T-helper 2 cell (primary cell): ENCODE measurements at regions not wholly inside any gene's neighbourhood (a gene's known extent, or its start where the extent isn't known, plus 50 kb on each side); places are given as distances from the start of the nearest gene placed in this dataset.

Experiments
- DNase-seq, 5 experiments: peaks; one replicate each; pipeline versions ENCODE4 v3.0.0 to v3.0.0-alpha.2; 2012 to 2022

DNA sequence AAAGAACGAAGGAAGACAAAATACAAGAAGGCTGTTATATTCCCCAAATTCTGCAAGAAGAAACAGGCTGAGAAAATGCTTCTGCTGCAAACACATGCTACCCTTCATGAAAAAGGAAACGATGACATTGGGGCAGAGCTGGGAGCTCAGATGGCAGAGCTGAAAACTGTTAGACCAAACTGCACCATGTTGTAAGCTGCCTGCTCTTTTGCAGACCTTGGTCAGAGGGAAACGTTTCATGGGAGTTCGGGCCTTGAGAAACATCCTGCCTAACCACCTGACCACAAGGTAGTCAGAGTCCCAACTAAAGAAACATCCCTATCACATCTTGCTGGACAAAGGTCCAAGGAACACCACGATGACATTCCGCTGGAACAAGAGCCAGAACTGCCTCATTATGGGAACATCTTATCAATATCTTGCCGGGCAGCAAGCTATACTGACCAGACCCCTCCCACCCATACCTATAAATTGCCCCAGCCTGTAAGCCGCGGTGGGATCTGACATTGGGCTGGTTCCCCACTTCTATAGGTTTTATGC, 110.7 kb upstream of the CTSC start:
- DNase-seq: no peak

DNA sequence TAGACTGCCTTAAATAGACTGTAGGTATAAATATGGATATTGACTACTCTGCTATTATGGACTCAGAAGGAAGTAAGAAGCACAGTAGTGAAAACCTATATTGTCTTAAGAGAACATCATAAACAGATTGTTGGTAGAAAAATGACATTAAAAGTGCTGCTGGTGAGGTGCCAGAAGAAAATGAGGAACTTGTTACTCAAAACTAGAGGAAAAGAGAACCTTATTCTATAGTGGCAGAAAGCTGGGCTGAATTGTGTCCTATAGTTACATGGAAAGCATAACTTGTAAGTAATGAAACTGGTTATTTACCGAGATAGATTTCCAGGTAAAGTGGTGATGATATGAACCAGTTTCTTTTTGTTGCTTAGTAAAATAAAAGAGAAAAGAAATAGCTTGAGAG, 109.7 kb upstream of the CTSC start:
- DNase-seq: no peak

DNA sequence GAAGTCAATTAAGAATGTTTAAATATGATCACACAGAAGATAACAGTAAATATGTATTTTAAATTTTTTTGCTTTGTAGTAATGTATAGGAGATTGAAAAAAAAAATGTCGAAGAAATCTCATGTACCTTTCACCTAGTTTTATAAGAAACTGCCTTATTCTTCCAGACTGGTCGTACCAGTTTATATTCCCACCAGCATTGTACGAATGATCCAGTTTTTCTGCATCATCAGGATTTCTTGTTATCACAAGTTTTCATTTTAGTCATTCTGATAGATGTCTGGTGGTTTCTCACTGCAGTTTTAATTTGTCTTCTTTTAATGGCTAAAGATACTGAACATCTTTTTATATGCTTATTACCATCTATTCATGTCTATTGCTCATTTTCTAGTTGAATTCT, 101.8 kb upstream of the CTSC start:
- DNase-seq: no peak

DNA sequence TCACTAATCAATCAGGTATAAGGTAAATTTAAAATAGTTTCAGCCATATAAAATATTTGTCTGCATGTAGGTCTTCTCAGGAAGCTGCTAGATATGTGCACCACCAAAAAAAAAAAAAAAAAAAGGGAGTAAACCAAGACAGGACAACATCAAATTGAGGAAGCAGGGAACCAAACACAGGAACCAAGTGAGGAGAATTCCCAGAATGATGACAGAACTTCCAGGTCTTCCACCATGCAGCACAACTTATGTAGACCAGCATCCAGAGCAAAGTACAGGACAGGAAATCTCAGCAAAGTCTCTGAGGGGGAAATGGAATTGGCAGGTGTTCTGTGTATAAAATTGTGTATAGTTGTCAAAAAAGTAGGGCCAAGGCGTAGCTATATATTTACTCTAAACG, 101.2 kb upstream of the CTSC start:
- no peak for DNase-seq

DNA sequence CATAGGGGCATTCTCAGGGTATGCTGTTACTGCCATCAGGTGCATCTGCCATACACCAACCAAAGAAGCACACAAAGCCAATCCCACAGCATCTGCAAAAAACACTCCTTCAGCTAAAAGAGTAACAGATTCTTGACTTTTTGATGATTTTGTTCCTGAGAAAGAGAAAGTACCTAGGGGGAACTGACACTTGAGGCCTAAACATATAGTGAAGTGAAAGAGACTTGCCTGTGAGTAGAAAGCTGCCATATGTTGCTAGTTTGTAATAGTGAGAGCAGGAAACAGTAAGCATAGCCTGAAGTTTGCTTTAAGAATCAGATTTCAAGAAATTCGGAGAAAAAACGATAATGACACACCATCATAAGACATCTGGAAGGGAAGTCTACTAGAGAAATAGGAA, 97.9 kb upstream of the CTSC start:
- DNase-seq: peak in 1 of 5 experiments; percentile 8

DNA sequence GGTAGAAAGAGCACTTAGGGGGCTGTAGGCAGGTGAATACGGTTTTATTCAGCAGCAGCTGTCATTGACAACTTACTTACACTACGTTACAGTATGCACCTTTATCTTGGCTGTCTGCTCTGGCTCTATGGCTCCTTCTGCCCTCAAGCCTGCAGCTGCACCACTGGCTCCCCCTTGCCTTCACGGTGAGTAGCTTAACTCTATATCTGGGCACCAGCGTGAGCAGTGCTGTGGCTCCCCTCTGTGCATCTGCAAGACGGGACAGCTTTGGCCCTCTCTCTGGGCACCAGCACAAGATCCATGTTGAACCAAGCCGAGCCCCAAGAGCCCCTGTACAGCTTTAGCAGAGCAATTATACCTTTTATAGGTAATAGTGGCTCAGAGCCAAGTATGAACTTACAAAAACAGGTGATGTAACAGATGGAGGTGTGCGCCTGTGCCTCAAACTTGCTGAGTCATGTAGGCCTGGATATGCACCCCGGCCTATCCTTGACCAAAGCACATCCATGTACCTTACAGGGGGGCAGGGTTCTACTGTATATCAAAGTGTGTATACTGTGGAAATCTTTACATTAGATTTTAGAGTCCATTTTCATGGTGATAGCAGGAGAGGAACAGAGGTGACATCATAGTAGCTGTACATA, 96.9 kb upstream of the CTSC start:
- peak in 1 of 5 experiments; percentile 62 for DNase-seq

DNA sequence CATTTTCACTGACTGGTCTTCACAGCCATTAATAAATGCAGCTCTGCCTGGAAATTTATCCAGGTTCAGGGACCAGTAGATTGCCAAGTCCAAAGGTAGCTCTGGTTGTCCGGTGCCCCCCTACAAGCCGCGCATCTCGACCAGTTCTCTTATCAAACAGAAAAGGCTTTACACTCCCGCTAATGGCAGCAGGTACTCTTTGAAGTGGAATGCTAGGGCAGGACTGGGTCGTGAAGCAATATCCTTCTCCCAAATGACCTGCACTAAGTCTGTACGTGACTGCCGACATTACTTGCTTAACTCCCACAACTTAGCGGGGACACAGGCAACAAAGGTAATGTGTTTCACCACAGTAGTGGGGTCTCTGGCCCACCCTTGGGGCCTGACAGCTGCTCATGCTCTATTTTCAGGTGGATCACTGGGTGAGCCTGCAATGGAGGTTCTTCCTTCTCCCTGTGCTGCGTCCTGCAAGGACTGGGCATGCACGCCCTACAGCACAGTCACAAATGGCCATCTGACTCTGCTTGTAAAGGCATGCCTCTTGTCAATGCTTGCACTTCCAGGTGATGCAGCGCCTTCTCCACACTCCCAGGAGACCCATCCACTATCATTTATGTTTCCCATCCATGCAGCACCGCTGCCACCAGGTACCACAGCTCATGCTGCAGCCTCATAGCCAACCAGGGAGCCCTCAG, 96.1 kb upstream of the CTSC start:
- DNase-seq: no peak

DNA sequence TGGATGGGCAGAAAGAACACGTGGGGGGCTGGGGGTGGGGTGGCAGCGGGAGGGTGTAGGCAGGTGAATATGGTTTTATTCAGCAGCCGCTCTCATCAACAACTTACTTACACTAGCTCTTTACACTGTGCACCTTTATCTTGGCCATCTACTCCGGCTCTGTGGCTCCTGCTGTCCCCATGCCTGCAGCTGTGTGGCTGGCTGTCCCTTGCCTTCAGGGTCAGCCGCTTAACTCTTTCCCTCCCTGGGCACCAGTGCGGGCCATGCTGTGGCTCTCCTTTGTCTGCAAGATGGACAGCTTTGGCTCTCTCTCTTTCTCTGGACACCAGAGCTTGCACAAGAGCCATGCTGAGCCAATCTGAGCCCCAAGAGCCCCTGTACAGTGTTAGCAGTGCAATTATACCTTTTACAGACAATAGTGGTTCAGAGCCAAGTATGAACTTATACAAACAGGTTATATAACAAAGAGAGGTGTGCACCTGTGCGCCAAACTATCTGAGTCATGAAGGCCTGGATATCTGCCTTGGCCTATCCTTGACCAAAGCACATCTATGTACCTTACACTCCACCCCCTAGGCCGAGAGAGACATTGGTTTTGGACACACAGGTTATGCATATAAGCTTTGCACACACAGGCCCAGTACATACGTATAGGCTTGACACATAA, 94.3 kb upstream of the CTSC start:
- no peak for DNase-seq

DNA sequence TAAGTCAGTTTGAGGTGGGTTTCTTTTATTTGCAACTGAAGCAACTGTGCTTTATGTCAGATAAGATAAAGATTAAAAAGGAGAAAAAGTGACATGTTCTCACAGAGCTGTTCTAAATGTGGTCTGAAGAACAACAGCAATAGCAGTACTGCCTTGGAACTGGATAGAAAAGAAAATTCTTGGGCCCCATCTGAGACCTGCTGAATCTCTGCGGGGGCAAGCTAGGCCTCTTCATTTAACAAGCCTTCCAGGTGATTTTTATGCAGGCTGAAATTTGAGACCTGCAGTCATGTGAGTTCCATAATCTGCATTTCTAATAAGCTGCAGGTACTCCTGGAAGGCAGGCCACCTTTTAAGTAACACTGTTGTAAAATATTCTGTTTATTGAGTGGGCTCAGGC, 91.4 kb upstream of the CTSC start:
- DNase-seq: no peak

DNA sequence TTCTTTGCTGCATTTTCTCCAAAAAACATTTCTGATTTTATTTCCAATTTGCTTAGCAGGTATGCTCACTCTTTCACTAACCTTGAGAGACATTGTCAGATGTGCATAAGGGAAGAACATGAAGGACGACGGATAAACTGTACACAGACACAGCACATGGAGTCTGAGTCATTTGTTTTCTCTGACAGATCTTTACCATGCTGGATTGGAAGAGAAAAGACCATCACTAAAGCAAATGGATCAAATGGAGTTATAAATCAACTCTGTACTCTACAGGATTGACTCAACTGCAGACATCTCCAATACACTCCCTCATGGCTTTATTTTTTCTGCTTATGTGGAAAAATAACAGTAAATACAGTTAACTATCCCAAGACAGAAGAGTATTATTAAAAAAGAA, 90.2 kb upstream of the CTSC start:
- DNase-seq: no peak

DNA sequence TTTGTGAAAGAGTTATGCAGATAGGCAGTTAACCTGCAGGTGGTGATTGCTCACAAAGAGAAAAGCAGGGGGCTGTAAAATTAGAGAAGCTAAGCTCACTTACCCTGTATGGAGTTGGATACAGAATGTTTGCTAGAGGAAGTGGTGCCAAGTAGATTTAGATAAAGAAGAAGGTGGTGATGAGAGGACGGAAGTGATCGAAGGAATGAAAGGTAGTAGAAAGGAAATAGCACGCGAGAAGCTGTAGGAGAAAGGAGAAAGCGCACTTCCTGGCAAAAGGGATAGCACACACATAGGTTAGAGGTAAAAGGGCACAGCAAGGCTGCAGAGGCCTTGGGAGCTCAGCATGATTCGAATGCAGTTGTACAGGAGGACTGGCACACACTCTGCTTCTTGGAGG, 87.3 kb upstream of the CTSC start:
- DNase-seq: peak in 1 of 5 experiments; percentile 60

DNA sequence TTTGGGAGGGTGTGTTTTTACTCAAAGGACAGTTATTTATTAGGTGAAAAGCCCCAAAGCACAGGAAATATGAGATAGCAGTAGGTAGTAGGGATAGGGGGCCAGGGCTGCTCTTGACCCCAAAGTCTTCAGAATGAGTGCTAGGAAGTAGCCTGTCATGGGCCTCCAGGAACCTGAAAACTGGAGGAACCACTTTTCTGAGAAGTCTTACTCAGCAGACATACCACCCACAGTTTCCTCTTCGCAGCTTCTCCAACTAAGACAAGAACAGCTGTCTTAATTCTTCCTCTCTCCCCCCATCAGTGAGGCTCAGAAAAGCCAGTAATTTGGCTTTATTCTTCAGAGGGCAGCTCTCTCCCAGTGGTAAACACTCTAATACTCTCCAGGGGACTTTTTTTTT, 84.0 kb upstream of the CTSC start:
- peak in 2 of 5 experiments; percentile 5 to 88 for DNase-seq

DNA sequence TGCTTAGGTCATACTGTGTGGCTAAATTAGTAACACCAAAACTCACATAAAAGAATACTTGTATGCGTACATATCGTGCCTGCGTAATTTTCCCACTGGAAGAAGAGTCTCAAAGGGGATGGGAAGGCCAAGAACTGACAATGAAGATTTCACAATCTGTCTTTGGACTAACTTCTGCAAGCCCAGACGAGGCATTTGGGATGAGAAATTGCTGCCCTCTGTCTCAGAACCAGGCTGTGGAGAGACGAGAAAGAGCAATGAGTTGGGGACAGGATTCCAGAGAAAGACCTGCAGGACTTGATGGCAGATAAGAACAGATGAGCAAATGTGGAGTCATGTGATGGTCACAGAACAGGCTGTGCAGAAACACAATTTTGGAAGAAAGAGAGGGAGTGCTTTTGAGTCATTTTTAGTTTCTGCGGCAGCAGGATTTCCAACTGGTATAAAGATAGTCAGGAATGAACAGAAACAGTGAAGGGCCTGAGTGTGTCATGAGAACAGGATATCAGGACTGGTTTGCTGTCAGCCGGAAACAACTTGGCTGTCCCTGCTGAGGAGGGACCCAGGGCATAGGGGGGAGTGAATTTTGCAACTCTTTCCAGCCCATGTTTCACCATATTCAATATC, 82.7 kb upstream of the CTSC start:
- no peak for DNase-seq

DNA sequence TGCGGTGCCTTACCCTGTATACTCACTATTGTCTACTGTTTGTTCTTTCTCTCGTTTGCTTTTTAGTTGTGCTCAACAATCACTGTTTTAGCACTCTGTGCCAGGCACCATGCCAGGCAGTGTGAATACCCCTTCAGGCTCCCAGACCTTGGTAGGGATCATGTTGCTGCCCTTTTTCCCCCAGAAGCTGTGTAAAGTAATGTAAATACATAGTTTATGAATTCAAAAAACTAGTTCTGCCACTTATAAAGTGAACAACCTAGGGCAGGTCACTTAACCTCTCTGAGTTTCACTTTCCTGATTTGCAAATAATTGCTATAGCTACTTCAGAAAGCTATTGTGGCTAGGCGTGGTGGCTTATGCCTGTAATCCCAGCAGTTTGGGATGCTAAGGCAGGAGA, 81.0 kb upstream of the CTSC start:
- no peak for DNase-seq

DNA sequence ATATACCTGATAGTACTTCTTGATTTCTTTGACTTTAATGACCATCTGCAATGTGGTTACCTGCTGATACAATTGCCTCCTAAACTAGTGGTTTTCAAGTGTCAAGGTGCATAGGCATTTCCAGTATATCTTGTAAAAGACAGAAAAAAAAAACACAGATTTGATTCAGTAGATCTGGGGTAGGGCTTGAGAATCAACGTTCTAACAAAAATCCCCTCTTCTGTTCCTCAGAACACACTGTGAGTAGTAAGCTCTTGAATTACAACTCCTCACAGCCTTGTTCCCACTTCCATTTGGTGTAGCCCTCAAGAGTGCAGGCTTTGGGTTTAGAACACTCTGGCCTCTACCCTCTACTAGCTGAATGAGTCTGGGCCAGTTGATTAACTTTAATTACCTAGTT, 78.0 kb upstream of the CTSC start:
- DNase-seq: peak in 1 of 5 experiments; percentile 49

DNA sequence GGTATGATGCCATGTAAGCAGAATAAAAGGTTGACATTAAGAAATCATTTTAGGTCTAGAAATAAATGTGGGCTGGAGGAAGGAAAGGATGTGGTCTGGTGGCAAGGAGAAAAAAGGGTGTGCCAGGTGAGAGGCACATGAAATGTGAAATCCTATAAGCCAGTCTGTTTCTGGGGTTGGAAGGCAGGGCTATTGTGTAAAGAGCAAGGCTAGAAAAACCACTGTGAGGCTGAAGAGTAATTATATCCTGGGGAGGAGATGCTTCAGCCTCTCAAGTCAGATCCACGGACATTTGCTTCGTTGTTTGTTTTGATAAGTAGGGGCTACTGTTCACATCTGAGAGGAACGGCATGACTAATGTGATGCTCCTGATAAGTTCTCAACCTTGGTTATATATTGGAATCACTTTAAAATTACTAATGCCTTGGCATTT, 77.5 kb upstream of the CTSC start:
- DNase-seq: peak in 2 of 5 experiments; percentile 55 to 89

DNA sequence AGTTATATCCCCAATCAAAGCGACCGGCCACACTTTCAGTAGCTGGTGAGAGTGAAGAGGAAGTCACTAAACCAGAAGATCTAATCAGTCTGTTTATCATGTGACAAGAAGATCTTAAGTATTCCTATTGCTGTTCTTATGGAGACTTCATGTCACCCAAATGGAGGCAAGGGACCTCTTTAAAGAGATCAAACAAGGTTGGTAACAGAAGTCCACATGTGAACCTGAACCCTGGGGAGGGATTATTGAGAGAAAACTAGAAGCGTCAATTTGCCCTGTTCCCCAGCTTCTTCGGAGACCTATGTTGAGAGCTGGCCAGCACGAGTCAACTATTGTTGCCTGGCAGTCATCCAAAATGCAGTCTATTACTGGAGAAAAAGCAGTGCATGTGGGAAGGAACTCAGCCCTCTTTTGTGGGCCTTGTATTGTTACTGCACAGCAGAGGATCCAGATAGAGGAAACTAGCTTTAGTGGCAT, 76.9 kb upstream of the CTSC start:
- peak in 2 of 5 experiments; percentile 27 to 68 for DNase-seq

DNA sequence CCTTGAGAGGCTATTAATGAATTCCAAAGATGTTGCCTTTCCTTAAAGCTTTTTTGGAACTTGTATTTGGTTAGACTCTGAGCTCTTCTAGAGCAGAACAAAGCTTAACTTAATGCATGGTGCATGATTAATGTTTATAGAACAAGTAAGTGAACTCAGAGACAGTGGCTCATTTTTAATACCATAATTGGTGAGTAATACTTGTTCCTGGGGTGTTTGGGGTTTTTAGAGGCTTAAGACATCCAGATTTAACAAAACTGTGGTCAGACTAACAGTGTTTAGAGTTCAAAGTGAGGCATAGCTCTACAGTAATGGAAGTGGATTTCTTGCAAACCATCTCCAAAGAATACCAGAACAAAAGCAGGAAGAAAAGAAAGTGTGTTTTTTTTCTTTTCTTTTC, 73.7 kb upstream of the CTSC start:
- DNase-seq: no peak

DNA sequence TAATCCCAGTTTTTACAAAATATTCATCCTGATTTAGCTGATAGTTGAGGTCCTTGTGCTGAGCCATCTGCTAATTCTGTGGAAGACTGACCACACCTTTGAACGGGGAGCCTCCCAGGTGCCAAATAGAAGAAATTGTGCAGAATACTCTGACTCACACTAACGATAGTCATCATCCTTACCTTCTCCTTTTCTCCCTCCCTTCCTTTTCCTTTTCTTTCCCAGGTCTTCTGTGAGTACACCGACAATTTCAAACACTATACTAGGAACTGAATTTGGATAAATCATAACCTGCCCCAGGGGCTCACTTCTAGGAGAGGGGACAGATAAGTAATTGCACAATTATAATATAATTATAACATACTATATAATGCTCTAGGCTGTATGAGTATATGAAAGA, 73.1 kb upstream of the CTSC start:
- DNase-seq: no peak

DNA sequence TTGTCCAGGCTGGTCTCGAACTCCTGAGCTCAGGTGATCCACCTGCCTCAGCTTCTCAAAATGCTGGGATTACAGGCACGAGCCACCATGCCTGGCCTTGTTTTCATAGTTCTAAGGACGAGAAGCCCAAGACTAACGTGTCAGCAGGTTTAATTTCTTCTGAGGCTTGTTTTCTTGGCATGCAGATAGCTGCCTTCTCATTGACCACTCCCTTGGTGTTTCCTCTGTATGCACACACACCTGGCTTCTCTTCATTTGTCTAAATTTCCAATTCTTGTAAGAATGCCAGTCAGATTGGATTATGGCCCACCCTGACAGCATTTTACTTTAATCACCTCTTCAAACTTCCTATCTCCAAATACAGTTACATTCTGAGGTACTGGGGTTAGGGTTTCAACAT, 72.5 kb upstream of the CTSC start:
- DNase-seq: no peak

DNA sequence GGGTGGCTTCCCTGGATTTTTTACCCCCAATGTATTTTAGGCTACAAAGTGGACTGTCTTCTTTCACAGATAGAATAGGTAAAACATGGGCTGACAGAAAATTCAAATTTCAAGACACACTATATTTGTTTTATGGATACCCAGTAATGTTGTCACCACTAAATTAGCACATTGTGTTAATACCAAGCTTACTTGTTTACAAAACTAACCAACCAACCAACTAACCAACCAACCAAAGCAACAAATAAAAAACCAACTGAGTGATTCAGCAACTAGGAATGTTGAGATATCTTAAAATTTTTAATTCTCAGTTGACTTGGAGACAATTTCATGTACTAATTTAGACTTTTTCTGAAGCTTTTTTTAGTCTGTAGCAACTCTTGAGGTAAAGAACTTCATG, 69.3 kb upstream of the CTSC start:
- no peak for DNase-seq

DNA sequence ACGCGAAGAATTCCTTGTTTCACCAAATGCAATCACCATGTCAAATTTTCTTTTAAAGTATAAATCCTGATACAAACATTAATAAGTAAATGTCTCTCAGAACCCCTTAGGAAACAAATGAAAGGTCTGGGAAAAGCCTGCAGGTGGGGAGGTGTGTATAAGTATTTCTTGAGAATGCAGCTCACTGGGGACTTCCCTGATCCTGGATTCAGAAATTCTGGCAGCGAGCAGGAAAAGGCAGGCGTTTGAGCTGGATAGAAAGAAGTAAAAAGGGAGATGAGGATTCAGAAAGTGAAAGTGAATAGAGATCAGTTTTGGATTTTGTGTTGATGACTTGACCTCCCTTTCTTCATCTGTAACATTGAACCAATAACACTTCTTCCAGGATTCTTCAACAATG, 68.3 kb upstream of the CTSC start:
- DNase-seq: no peak
